OCI-LY7 (cell line): ENCODE measurements at regions not wholly inside any gene's neighbourhood (a gene's known extent, or its start where the extent isn't known, plus 50 kb on each side); places are given as distances from the start of the nearest gene placed in this dataset.

Source experiments
- BruUV-seq: library from RNA; stranded (reverse); fragments of 400-500 nt; replicated peaks from 2 replicates; lab custom pipeline; 2021; lab: Mats Ljungman, UMichigan
- CTCF ChIA-PET: fragments of 300-600 bp; sonication (Branson Sonifier 250); formaldehyde crosslinking; loops from one replicate; lab custom pipeline; 2022; ENCODE audit warnings: antibody characterized with exemption; ENCODE audit not compliant: unreplicated experiment; lab: Charles Lee
- POLR2A ChIA-PET: fragments of 300-600 bp; sonication (Branson Sonifier 250); formaldehyde crosslinking; loops from one replicate; lab custom pipeline; 2022; ENCODE audit warnings: antibody characterized with exemption; lab: Charles Lee
- DNase-seq: peaks from one replicate; pipeline ENCODE4 v3.0.0-alpha.2; 2015; ENCODE audit warnings: low spot score
- H2AFZ ChIP-seq: fragments of 200-600 bp; sonication (generic), shearing (Covaris generic); 2 replicates; pipeline ENCODE4 v1.6.1; 2014; ENCODE audit warnings: mild to moderate bottlenecking, antibody characterized with exemption, low read length, moderate library complexity
- H3K27ac ChIP-seq: fragments of 200-600 bp; sonication (generic); 2 replicates; pipeline ENCODE4 v1.5.1; 2014; ENCODE audit warnings: mixed run types, low read depth, mild to moderate bottlenecking, moderate library complexity, low read length, inconsistent platforms; ENCODE audit not compliant: poor library complexity, severe bottlenecking
- H3K36me3 ChIP-seq: fragments of 200-600 bp; sonication (generic); 2 replicates; pipeline ENCODE4 v1.6.1; 2014; ENCODE audit warnings: mild to moderate bottlenecking, antibody characterized with exemption, low read length, moderate library complexity, mixed read lengths; ENCODE audit not compliant: insufficient read depth
- H3K4me1 ChIP-seq: fragments of 200-600 bp; sonication (generic); 2 replicates; pipeline ENCODE4 v1.5.1; 2014; ENCODE audit warnings: mild to moderate bottlenecking, low read length; ENCODE audit not compliant: insufficient read depth, poor library complexity, severe bottlenecking
- H3K4me2 ChIP-seq: fragments of 200-600 bp; sonication (generic); 2 replicates; pipeline ENCODE4 v1.6.1; 2014; ENCODE audit warnings: mild to moderate bottlenecking, low read length
- H3K4me3 ChIP-seq: fragments of 200-600 bp; sonication (generic); 2 replicates; pipeline ENCODE4 v1.5.1; 2014; ENCODE audit warnings: mild to moderate bottlenecking, low read depth, low read length; ENCODE audit not compliant: poor library complexity, severe bottlenecking
- H3K79me2 ChIP-seq: fragments of 200-600 bp; sonication (generic); 2 replicates; pipeline ENCODE4 v1.6.1; 2016; ENCODE audit warnings: low read depth, mild to moderate bottlenecking, low read length, moderate library complexity, mixed read lengths; ENCODE audit not compliant: insufficient read depth
- H3K9me2 ChIP-seq: fragments of 200-600 bp; sonication (generic); 2 replicates; pipeline ENCODE4 v1.6.1; 2016; ENCODE audit warnings: mild to moderate bottlenecking, low read length, mixed read lengths; ENCODE audit not compliant: insufficient read depth
- H3K9me3 ChIP-seq: fragments of 200-600 bp; sonication (generic); 2 replicates; pipeline ENCODE4 v1.6.1; 2014; ENCODE audit warnings: mild to moderate bottlenecking, mixed run types, low read length, mixed read lengths
- H4K20me1 ChIP-seq: fragments of 200-600 bp; sonication (generic); 2 replicates; pipeline ENCODE4 v1.6.1; 2014; ENCODE audit warnings: mild to moderate bottlenecking, antibody characterized with exemption, low read length, moderate library complexity, mixed read lengths; ENCODE audit not compliant: insufficient read depth
- CTCF ChIP-seq: fragments of 200-600 bp; sonication (generic); conservative IDR thresholded peaks from 2 replicates; pipeline ENCODE4 v1.5.1; 2014; ENCODE audit warnings: mild to moderate bottlenecking, antibody characterized with exemption, low read length, moderate library complexity, mixed read lengths
- EZH2phosphoT487 ChIP-seq: fragments of 200-600 bp; sonication (generic); IDR thresholded peaks from 2 replicates; pipeline ENCODE4 v1.6.1; 2018; ENCODE audit warnings: low read depth, borderline replicate concordance, mild to moderate bottlenecking, mixed run types, antibody characterized with exemption, low read length, moderate library complexity, mixed read lengths
- intact Hi-C: fragments of 100-400 bp; cut with micrococcal nuclease; formaldehyde crosslinking; loops from one replicate; pipeline ENCODE4 v1.10.0; 2022; ENCODE audit not compliant: unreplicated experiment

- Histone ChIP-seq H3K9me3 (no peaks in the 10 kb centered on the region), H2AFZ (peak overlapping the region; percentile 50; the same call in 1 of the 2 replicates), H3K79me2 (no peaks in the 10 kb centered on the region), H3K27ac (no peak overlapping the region), H4K20me1 (no peaks in the 10 kb centered on the region), H3K4me2 (0 out of 2 replicates have a peak overlapping the region, but pooled peaks have one; percentile 12), H3K36me3 (no peaks in the 10 kb centered on the region), H3K9me2 (no peaks in the 10 kb centered on the region), H3K4me1 (no peaks in the 10 kb centered on the region), H3K4me3 (no peak overlapping the region)
- intact Hi-C loops = no loop called here
- no peak for DNase-seq
- TF ChIP-seq EZH2phosphoT487 (no peak), CTCF (no peak)
- BruUV-seq = no TSS peak
- POLR2A ChIA-PET = no interaction called here
- CTCF ChIA-PET = no interaction called here
Observed at GRCh38 chr1:199867601-199868000, 159.9 kb upstream of the NR5A2 start.

GRCh38 chr1:199868777-199869176, 158.7 kb upstream of the NR5A2 start:
- intact Hi-C loops = no loop called here
- Histone ChIP-seq H4K20me1 (no peaks in the 10 kb centered on the region), H2AFZ (no peak overlapping the region), H3K4me3 (no peak overlapping the region), H3K9me2 (no peaks in the 10 kb centered on the region), H3K4me1 (no peaks in the 10 kb centered on the region), H3K79me2 (no peaks in the 10 kb centered on the region), H3K4me2 (no peak overlapping the region), H3K27ac (no peak overlapping the region), H3K36me3 (no peaks in the 10 kb centered on the region), H3K9me3 (no peaks in the 10 kb centered on the region)
- ChIA-PET CTCF (no interaction called here), POLR2A (no interaction called here)
- no peak for DNase-seq
- no TSS peak for BruUV-seq
- TF ChIP-seq CTCF (no peak), EZH2phosphoT487 (no peak)

- POLR2A ChIA-PET = no interaction called here
- H3K79me2 ChIP-seq = no peaks in the 10 kb centered on the region
- no peaks in the 10 kb centered on the region for H4K20me1 ChIP-seq
- TF ChIP-seq CTCF = no peak
- TF ChIP-seq EZH2phosphoT487 = no peak
- no peaks in the 10 kb centered on the region for H3K9me3 ChIP-seq
- intact Hi-C loops = no loop called here
- no peak overlapping the region for H3K4me2 ChIP-seq
- H2AFZ ChIP-seq = no peak overlapping the region
- no TSS peak for BruUV-seq
- no peaks in the 10 kb centered on the region for H3K36me3 ChIP-seq
- H3K4me3 ChIP-seq = no peak overlapping the region
- DNase-seq = no peak
- CTCF ChIA-PET = no interaction called here
- no peak overlapping the region for H3K27ac ChIP-seq
- no peaks in the 10 kb centered on the region for H3K9me2 ChIP-seq
- no peaks in the 10 kb centered on the region for H3K4me1 ChIP-seq
Observed at GRCh38 chr1:199875337-199875736, 152.2 kb upstream of the NR5A2 start.
